ENCODE measurements at regions not wholly inside any gene's neighbourhood (a gene's known extent, or its start where the extent isn't known, plus 50 kb on each side); places are given as distances from the start of the nearest gene placed in this dataset.

- no peak for DNase-seq
Observed at GRCh38 chr4:56240554-56241174, 146.6 kb downstream of the AASDH start.

DNA sequence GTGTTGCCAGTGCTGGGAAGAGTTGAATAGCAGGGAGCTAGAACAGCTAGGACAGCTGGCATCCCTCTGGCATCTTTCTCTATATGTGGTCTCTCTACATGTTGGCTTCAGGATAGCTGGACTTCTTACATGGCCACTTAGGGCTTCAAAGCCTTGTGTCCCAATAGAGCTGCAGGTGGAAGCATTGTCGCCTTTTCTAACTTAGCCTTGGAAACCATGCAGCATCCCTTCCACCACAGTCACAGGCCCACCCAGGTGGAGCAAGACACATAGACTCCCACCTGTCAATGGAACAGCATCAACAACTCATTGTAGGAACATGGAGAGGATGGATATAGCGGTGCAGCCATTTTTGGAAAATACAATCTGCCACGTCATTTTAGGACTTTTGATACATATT is 149.0 kb downstream of the AASDH start:
- DNase-seq: no peak

DNA sequence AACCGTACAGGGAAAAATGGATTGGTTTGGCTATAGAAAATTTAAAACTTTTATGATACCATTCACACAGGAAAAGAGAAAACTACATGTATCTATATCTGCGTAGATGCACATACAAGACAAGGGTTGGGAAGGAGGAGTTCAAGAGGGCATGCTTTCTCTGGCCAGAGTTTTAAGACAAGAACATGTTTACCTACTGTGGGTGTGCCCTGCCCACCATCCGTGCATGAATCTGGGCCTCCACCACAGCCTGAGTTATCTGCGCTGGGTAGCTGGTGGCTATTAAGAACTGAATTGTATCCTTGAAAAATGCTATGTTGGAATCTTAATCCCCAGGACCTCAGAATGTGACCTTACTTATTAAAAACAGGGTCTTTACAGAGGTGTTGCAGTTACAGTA is 151.6 kb downstream of the AASDH start:
- no peak for DNase-seq

- no peak for DNase-seq
Observed at GRCh38 chr4:56235011-56235410, 152.3 kb downstream of the AASDH start.

DNA sequence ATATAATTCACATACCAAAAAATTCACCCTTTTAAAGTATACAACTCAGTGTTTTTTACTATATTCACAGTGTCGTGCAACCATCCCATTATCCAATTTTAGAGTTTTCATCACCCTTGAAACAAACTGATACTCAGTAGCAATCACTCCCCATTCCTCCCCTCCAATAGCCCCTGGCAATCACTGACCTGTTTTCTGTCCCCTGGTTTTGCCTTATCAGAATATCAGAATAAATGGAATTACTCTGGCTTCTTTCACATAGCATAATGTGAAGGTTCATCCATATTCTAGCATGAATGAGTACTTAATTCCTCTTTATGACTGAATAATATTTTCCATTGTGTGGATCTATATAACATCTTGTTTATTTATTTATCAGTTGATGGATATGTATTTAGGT is 153.2 kb downstream of the AASDH start:
- DNase-seq: no peak

GRCh38 chr4:56231410-56231809 is 155.9 kb downstream of the AASDH start:
- no peak for DNase-seq

DNA sequence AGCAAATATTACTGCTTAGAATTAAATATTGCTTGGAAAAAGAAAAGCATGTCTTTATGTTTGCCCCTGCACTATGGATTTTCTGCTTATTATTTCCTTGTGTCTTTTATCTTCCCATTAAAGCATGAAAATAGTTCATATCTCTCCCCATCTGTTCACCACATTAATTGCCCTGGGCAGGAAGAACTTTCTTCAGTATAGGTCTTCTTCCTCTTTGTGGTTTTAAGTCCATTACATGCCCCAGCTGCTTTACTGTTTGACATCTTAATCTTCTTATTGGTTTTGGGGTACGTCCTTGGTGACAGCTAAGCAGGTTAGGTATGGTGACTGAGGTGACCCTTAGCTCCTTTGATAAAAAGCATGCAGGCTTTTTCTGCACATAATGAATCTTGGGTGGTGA is 157.3 kb downstream of the AASDH start:
- DNase-seq: no peak

GRCh38 chr4:56227301-56227835 is 159.9 kb downstream of the AASDH start:
- DNase-seq: no peak

GRCh38 chr4:56226579-56226978 is 160.7 kb downstream of the AASDH start:
- no peak for DNase-seq

- DNase-seq: no peak
Observed at GRCh38 chr4:56224641-56225040, 162.7 kb downstream of the AASDH start.

GRCh38 chr4:56222514-56222913 is 164.8 kb downstream of the AASDH start:
- no peak for DNase-seq

DNA sequence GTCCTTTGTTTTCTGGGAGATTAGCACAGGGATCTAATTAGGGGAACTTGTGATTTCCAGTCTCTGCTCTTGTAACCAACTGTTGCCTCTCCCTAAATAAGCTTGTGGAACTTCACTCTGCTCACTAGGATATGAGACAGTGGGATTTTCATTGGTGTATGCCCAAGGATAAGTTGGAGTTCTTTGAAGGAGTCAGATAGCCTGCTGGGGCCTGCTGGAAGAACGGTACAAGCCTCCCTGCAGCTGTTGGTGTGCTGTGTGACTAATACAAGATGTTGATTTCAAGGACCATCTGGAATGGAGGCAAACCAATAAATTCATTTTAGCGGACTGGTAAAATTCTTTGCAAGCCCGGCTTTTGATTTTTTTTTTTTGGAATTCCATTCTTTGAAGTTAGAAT is 167.0 kb downstream of the AASDH start:
- DNase-seq: no peak

DNA sequence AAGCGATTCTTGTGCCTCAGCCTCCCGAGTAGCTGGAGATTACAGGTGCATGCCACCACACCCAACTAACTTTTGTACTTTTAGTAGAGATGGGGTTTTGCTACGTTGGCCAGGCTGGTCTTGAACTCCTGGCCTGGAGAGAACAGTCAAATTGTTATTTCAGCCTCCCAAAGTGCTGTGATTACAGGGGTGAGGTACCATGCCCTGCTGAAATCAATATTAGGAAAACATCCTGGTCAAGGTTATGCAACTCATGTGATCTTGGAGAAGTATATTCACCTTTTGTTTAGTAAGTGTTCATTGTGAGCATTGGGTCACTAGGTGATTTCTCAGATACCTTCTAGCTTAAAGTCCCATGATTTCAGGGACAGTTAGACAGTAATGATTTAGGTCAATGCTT is 167.8 kb downstream of the AASDH start:
- no peak for DNase-seq

- no peak for DNase-seq
Observed at GRCh38 chr4:56218230-56218895, 168.9 kb downstream of the AASDH start.

DNA sequence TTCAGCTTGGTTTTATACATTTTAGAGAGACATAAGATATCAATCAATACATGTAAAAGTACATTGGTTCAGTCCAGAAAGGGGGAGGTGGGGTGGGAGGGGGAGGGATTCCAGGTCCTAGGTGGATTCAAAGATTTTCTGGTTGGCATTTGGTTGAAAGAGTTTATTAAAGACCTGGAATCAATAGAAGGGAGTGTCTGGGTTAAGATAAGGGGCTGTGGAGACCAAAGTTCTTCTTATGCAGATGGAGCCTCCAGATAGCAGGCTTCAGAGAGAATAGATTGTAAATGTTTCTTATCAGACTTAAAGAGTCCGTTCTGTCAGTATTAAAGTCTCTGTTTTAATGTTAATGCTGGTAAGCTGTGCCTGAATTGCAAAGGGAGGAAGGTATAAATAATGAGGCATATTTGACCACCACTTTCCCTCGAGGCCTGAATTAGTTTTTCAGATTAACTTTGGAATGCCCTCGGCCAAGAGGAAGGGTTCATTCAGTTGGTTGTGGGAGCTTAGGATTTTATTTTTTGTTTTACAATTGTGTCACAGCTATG is 169.9 kb downstream of the AASDH start:
- no peak for DNase-seq

- no peak for DNase-seq
Observed at GRCh38 chr4:56215901-56216300, 171.4 kb downstream of the AASDH start.

- DNase-seq: no peak
Observed at GRCh38 chr4:56215141-56215783, 172.0 kb downstream of the AASDH start.

- no peak for DNase-seq
Observed at GRCh38 chr4:56213543-56213942, 173.7 kb downstream of the AASDH start.

GRCh38 chr4:56212774-56213173 is 174.5 kb downstream of the AASDH start:
- DNase-seq: no peak

GRCh38 chr4:56211202-56211601 is 176.1 kb downstream of the AASDH start:
- no peak for DNase-seq

- no peak for DNase-seq
Observed at GRCh38 chr4:56210397-56210796, 176.9 kb downstream of the AASDH start.

DNA sequence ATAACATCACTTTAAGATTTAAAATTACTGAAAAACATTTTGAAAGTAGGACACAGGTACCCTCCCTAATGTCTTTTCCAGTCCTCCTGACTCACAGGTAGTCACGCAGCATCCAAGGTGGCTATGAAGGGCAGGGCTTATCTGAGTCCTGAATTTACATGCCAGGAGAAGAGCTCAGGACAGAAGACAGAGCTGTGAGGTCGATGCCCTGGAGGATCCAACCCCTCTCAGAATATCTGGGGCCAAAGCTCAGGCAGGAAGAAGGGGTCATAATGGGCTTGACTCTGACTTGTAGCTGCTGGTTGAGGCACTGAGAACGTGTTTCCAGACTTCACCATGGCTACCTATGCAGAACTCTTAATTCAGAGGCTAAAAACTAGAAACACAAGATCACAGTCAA is 177.5 kb downstream of the AASDH start:
- DNase-seq: no peak

DNA sequence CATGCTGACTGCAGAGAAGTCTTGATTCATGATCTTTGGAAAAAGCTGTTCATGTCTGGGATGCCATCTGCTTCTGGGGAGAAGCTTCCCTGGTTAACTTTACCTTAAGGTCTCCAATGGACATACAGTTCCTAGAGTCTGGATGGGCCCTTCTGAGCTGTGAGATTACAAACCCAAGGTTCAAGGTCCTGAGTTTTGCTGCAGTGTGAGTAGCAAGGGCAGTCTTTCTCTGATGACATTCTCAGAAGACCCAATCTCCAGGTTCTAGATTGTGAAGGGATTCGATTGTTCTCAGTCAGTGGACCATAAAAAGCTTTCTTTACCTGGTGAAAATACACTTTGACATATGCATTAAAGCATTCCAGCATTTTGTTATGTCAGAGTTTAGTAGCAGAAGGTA is 179.2 kb downstream of the AASDH start:
- no peak for DNase-seq

DNA sequence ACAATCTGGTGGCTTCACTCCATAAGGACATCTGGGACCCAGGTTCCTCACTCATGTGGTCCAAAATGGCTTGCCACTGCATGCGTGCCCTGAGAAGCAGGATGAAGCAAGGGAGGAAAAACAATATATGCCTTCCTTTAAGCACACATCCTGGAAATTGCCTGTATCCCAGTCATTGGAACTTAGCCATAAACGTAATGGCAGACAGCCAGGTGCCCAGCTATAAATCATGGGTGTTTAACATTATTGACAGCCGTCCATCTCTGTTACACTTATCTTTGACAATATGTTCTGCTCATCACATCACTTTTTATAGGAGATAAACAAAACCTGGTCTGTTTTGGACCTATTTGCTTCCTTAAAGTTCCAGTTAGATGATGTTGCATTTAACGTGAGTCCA is 181.0 kb downstream of the AASDH start:
- DNase-seq: no peak

Data from SIG-M5 (cell line).